HCT116 (cell line): ENCODE measurements at regions not wholly inside any gene's neighbourhood (a gene's known extent, or its start where the extent isn't known, plus 50 kb on each side); places are given as distances from the start of the nearest gene placed in this dataset.

Experiments used
- ATAC-seq: fragments of 200-7000 bp; cut with Tn5 transposase; 2 replicates; pipeline ENCODE4 v1.9.1; 2020; ENCODE audit warnings: mild to moderate bottlenecking, moderate library complexity
- BruUV-seq: library from RNA; stranded (reverse); fragments of 400-500 nt; replicated peaks from 2 replicates; lab custom pipeline; 2021; lab: Mats Ljungman, UMichigan
- CTCF ChIA-PET: fragments of 300-600 bp; sonication (Branson Sonifier 250); formaldehyde crosslinking; loops from one replicate; lab custom pipeline; 2021; ENCODE audit warnings: antibody characterized with exemption; lab: Charles Lee
- POLR2A ChIA-PET: fragments of 300-600, 350-600 bp; sonication (Branson Sonifier 250); formaldehyde crosslinking; loops from one replicate; lab custom pipeline; 2021; ENCODE audit warnings: antibody characterized with exemption; lab: Charles Lee
- RAD21 ChIA-PET, 2 experiments: fragments of 300-600 bp; sonication (Branson Sonifier 250); formaldehyde crosslinking; loops; one replicate each; lab custom pipeline; 2023; ENCODE audit warnings: low total read pairs in 2 of 2; ENCODE audit not compliant: uncharacterized antibody in 2 of 2, unreplicated experiment in 2 of 2, low non-redundant PET in 1 of 2; lab: Charles Lee
- DNase-seq: peaks from one replicate; pipeline ENCODE4 v3.0.0-alpha.2; 2010; ENCODE audit warnings: low read depth, low spot score
- H2AFZ ChIP-seq: fragments of 200-600 bp; shearing (Covaris generic), sonication (generic); 2 replicates; pipeline ENCODE4 v1.6.1; 2017; ENCODE audit warnings: low read depth, mixed run types, mixed read lengths, antibody characterized with exemption, low read length; ENCODE audit not compliant: poor library complexity, severe bottlenecking
- H3K27ac ChIP-seq: 2 replicates; pipeline ENCODE4 v1.5.1; 2012; ENCODE audit warnings: low read depth, low read length
- H3K27me3 ChIP-seq: fragments of 200-600 bp; sonication (generic); 2 replicates; pipeline ENCODE4 v1.6.1; 2016; ENCODE audit warnings: mixed run types, low read length, mixed read lengths; ENCODE audit not compliant: insufficient read depth
- H3K36me3 ChIP-seq, 2 experiments: fragments of 200-500 bp in 1 of 2; fragments of 200-600 bp in 1 of 2; sonication (Bioruptor generic) in 1 of 2; sonication (generic) in 1 of 2; 2 replicates each; pipeline versions ENCODE4 v1.5.1 to v1.6.1; 2014 to 2016; ENCODE audit warnings: low read length in 2 of 2, inconsistent platforms in 1 of 2, mixed read lengths in 1 of 2, mixed run types in 1 of 2; ENCODE audit not compliant: insufficient read depth in 2 of 2, control insufficient read depth in 1 of 2
- H3K4me1 ChIP-seq, 2 experiments: fragments of 200-600 bp in 1 of 2; sonication (generic) in 1 of 2; 2 replicates each; pipeline versions ENCODE4 v1.5.1 to v1.6.1; 2012 to 2017; ENCODE audit warnings: low read length in 2 of 2, inconsistent platforms in 1 of 2, mild to moderate bottlenecking in 1 of 2, mixed read lengths in 1 of 2, mixed run types in 1 of 2, moderate library complexity in 1 of 2; ENCODE audit not compliant: insufficient read depth in 2 of 2, control insufficient read depth in 1 of 2
- H3K4me2 ChIP-seq: fragments of 200-600 bp; sonication (generic); 2 replicates; pipeline ENCODE4 v1.6.1; 2017; ENCODE audit warnings: mixed run types, low read length, mixed read lengths
- H3K4me3 ChIP-seq, 2 experiments: fragments of 200-600 bp in 1 of 2; sonication (generic) in 1 of 2; replicated peaks in 1 of 2; 2 replicates each; pipeline ENCODE4 v1.5.1; 2011 to 2016; ENCODE audit warnings: low read length in 2 of 2, control low read depth in 1 of 2, low read depth in 1 of 2, mild to moderate bottlenecking in 1 of 2, mixed read lengths in 1 of 2, mixed run types in 1 of 2
- H3K79me2 ChIP-seq: fragments of 200-600 bp; sonication (generic); 2 replicates; pipeline ENCODE4 v1.6.1; 2017; ENCODE audit warnings: mild to moderate bottlenecking, mixed run types, low read length, moderate library complexity, mixed read lengths; ENCODE audit not compliant: insufficient read depth
- H3K9ac ChIP-seq: fragments of 200-600 bp; sonication (generic); 2 replicates; pipeline ENCODE4 v1.6.1; 2016; ENCODE audit warnings: low read length, mixed read lengths
- H3K9me2 ChIP-seq: fragments of 200-600 bp; sonication (generic), shearing (Covaris generic); 2 replicates; pipeline ENCODE4 v1.6.1; 2017; ENCODE audit warnings: mixed run types, mild to moderate bottlenecking, moderate library complexity; ENCODE audit not compliant: insufficient read depth
- H3K9me3 ChIP-seq, 2 experiments: fragments of 200-500 bp in 1 of 2; fragments of 200-600 bp in 1 of 2; sonication (Bioruptor generic) in 1 of 2; sonication (generic) in 1 of 2; 2 replicates each; pipeline ENCODE4 v1.6.1; 2014 to 2017; ENCODE audit warnings: low read length in 2 of 2, mixed read lengths in 2 of 2, inconsistent platforms in 1 of 2, low read depth in 1 of 2, mild to moderate bottlenecking in 1 of 2, mixed run types in 1 of 2, moderate library complexity in 1 of 2; ENCODE audit not compliant: control insufficient read depth in 1 of 2, insufficient read depth in 1 of 2
- H4K20me1 ChIP-seq: fragments of 200-600 bp; sonication (generic), shearing (Covaris generic); 2 replicates; pipeline ENCODE4 v1.6.1; 2017; ENCODE audit warnings: mixed run types, mild to moderate bottlenecking, moderate library complexity; ENCODE audit not compliant: insufficient read depth
- CEBPB ChIP-seq: IDR thresholded peaks from 2 replicates; pipeline ENCODE4 v1.6.1; 2012; ENCODE audit warnings: low read depth
- EGR1 ChIP-seq: IDR thresholded peaks from 2 replicates; pipeline ENCODE4 v1.6.1; 2012; ENCODE audit warnings: low read depth
- EZH2 ChIP-seq: fragments of 200-600 bp; sonication (generic); IDR thresholded peaks from 2 replicates; pipeline ENCODE4 v1.6.1; 2017; ENCODE audit warnings: antibody characterized with exemption, mixed run types
- EZH2phosphoT487 ChIP-seq: fragments of 200-600 bp; IDR thresholded peaks from 2 replicates; pipeline ENCODE4 v1.6.1; 2018; ENCODE audit warnings: antibody characterized with exemption, borderline replicate concordance
- FOSL1 ChIP-seq: IDR thresholded peaks from 2 replicates; pipeline ENCODE4 v1.6.1; 2012; ENCODE audit warnings: low read depth
- POLR2A ChIP-seq: IDR thresholded peaks from 2 replicates; pipeline ENCODE4 v1.7.0; 2011; ENCODE audit warnings: borderline replicate concordance; ENCODE audit not compliant: insufficient read depth, insufficient read length; ENCODE audit errors: extremely low read depth
- POLR2AphosphoS5 ChIP-seq: IDR thresholded peaks from 2 replicates; pipeline ENCODE4 v1.6.1; 2011; ENCODE audit warnings: mild to moderate bottlenecking, low read depth, low read length, moderate library complexity
- RAD21 ChIP-seq: IDR thresholded peaks from 2 replicates; pipeline ENCODE4 v1.6.1; 2012; ENCODE audit warnings: low read depth, mild to moderate bottlenecking
- SP1 ChIP-seq: IDR thresholded peaks from 2 replicates; pipeline ENCODE4 v1.6.1; 2012; ENCODE audit warnings: low read depth
- YY1 ChIP-seq: IDR thresholded peaks from 2 replicates; pipeline ENCODE4 v1.6.1; 2011; ENCODE audit warnings: low read length, low read depth, moderate library complexity, mild to moderate bottlenecking; ENCODE audit not compliant: insufficient replicate concordance; ENCODE audit errors: extremely low read depth
- ZNF274 ChIP-seq: fragments of 200-500 bp; sonication (Bioruptor generic); IDR thresholded peaks from 2 replicates; pipeline ENCODE4 v1.6.1; 2014; ENCODE audit warnings: mild to moderate bottlenecking, low read depth, low read length, inconsistent platforms
- intact Hi-C: fragments of 100-400 bp; cut with micrococcal nuclease; formaldehyde crosslinking; loops from 2 replicates; pipeline ENCODE4 v1.10.0; 2022
- TF ChIP-seq, protein P1 (sequence below): IDR thresholded peaks from 2 replicates; pipeline ENCODE4 v1.6.1; 2011; ENCODE audit warnings: mild to moderate bottlenecking, low read length, moderate library complexity; ENCODE audit not compliant: insufficient replicate concordance; ENCODE audit errors: extremely low read depth
- TF ChIP-seq, protein P2 (sequence below): IDR thresholded peaks from 2 replicates; pipeline ENCODE4 v1.6.1; 2012; ENCODE audit warnings: low read depth

DNA sequence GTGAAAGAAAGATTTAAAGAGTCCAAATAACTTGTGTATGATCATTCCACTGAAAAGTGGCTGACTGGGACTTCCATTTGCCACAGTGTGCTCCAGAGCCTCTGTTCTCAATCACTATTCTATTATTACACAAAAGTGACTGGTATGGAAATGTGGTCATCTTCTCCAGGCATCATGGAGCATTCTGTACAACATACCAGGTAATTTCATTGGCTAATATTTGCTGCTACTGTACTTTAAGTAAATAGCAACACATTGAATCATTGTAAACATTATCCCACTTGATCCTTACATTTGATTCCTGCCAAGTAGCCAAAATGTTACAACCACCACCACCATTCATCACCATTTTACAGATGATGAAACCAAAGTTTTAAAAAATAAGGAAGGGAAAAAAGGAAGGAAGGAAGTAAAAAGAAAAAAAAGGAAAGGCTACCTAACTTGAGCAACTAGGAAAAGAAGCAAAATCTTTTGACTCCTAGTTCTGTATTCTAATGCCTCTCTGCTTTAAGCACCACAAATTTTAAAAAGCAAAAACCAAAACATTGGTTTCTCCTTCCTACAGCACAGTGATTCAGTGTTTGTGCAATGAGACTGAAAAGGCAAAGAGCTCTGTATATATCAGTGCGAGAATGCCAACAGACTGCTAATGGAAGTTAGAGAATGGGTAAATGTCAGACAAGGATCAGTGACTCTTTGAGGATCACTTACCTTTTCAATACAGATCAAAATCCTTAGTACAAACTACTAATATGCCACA lies 361.4 kb upstream of the PTBP2 start:
- Histone ChIP-seq H3K36me3 (no peaks in the 10 kb centered on the region), H3K4me2 (no peak overlapping the region), H3K4me1 (peaks cover 30 to 48% of the 10 kb centered on the region in 2 experiments), H3K9me3 (no peaks in the 10 kb centered on the region), H3K9ac (no peak overlapping the region), H3K79me2 (no peaks in the 10 kb centered on the region), H3K27ac (no peak overlapping the region), H3K27me3 (peaks cover 4% of the 10 kb centered on the region; the same call in 1 of the 2 replicates), H3K9me2 (no peaks in the 10 kb centered on the region), H2AFZ (no peak overlapping the region), H4K20me1 (no peaks in the 10 kb centered on the region), H3K4me3 (no peak overlapping the region)
- no peak for DNase-seq
- intact Hi-C loops = no loop called here
- ChIA-PET CTCF (no interaction called here), POLR2A (no interaction called here), RAD21 (no interaction called here)
- no peak for ATAC-seq
- TF ChIP-seq EZH2phosphoT487 (no peak), EGR1 (no peak), POLR2A (no peak), POLR2AphosphoS5 (no peak), EZH2 (no peak), YY1 (no peak), RAD21 (no peak), SP1 (no peak), FOSL1 (no peak), ZNF274 (no peak), CEBPB (no peak)
- TF ChIP-seq, protein P1, sequence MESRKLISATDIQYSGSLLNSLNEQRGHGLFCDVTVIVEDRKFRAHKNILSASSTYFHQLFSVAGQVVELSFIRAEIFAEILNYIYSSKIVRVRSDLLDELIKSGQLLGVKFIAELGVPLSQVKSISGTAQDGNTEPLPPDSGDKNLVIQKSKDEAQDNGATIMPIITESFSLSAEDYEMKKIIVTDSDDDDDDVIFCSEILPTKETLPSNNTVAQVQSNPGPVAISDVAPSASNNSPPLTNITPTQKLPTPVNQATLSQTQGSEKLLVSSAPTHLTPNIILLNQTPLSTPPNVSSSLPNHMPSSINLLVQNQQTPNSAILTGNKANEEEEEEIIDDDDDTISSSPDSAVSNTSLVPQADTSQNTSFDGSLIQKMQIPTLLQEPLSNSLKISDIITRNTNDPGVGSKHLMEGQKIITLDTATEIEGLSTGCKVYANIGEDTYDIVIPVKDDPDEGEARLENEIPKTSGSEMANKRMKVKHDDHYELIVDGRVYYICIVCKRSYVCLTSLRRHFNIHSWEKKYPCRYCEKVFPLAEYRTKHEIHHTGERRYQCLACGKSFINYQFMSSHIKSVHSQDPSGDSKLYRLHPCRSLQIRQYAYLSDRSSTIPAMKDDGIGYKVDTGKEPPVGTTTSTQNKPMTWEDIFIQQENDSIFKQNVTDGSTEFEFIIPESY = no peak
- TF ChIP-seq, protein P2, sequence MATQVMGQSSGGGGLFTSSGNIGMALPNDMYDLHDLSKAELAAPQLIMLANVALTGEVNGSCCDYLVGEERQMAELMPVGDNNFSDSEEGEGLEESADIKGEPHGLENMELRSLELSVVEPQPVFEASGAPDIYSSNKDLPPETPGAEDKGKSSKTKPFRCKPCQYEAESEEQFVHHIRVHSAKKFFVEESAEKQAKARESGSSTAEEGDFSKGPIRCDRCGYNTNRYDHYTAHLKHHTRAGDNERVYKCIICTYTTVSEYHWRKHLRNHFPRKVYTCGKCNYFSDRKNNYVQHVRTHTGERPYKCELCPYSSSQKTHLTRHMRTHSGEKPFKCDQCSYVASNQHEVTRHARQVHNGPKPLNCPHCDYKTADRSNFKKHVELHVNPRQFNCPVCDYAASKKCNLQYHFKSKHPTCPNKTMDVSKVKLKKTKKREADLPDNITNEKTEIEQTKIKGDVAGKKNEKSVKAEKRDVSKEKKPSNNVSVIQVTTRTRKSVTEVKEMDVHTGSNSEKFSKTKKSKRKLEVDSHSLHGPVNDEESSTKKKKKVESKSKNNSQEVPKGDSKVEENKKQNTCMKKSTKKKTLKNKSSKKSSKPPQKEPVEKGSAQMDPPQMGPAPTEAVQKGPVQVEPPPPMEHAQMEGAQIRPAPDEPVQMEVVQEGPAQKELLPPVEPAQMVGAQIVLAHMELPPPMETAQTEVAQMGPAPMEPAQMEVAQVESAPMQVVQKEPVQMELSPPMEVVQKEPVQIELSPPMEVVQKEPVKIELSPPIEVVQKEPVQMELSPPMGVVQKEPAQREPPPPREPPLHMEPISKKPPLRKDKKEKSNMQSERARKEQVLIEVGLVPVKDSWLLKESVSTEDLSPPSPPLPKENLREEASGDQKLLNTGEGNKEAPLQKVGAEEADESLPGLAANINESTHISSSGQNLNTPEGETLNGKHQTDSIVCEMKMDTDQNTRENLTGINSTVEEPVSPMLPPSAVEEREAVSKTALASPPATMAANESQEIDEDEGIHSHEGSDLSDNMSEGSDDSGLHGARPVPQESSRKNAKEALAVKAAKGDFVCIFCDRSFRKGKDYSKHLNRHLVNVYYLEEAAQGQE = no peak
- BruUV-seq = no TSS peak
